Upper lobe of left lung (tissue), 6 donors: ENCODE measurements at regions not wholly inside any gene's neighbourhood (a gene's known extent, or its start where the extent isn't known, plus 50 kb on each side); places are given as distances from the start of the nearest gene placed in this dataset.

Source experiments
- ATAC-seq, 2 donors: fragments of 200-7000 bp; cut with Tn5 transposase; one replicate each; pipeline ENCODE4 v1.9.1; 2022; ENCODE audit warnings: mild to moderate bottlenecking in 2 of 2, moderate library complexity in 2 of 2; ENCODE audit not compliant: low FRiP score in 2 of 2
- DNase-seq, 2 donors: peaks; one replicate each; pipeline ENCODE4 v3.0.0-alpha.2; 2019 to 2020
- H3K27ac ChIP-seq, 4 donors: fragments of 200-600 bp; sonication (generic); one replicate each; pipeline ENCODE4 v1.5.1; 2016 to 2019
- H3K27me3 ChIP-seq, 4 donors: fragments of 200-600 bp; sonication (generic); one replicate each; pipeline ENCODE4 v1.5.1; 2017 to 2019
- H3K36me3 ChIP-seq, 4 donors: fragments of 200-600 bp; sonication (generic); one replicate each; pipeline ENCODE4 v1.5.1; 2016 to 2019
- H3K4me1 ChIP-seq, 4 donors: fragments of 200-600 bp; sonication (generic); one replicate each; pipeline ENCODE4 v1.5.1; 2018 to 2019
- H3K4me3 ChIP-seq, 4 donors: fragments of 200-600 bp; sonication (generic); one replicate each; pipeline ENCODE4 v1.5.1; 2017 to 2019; ENCODE audit warnings: mild to moderate bottlenecking in 2 of 4, moderate library complexity in 1 of 4
- H3K9me3 ChIP-seq, 4 donors: fragments of 200-600 bp; sonication (generic); one replicate each; pipeline ENCODE4 v1.5.1; 2018 to 2019
- CTCF ChIP-seq, 6 experiments: fragments of 450-650 bp in 4 of 6; fragments of 200-600 bp in 2 of 6; sonication (generic) in 2 of 6; IDR thresholded peaks; one replicate each; pipeline ENCODE4 v1.5.1; 2016 to 2019; ENCODE audit warnings: antibody characterized with exemption in 6 of 6
- EP300 ChIP-seq, 4 donors: sonication (generic); formaldehyde crosslinking; IDR thresholded peaks; one replicate each; pipeline ENCODE4 v1.5.1; 2017; ENCODE audit warnings: antibody characterized with exemption in 4 of 4, control low read depth in 2 of 4
- POLR2A ChIP-seq, 4 donors: fragments of 450-650 bp; IDR thresholded peaks; one replicate each; pipeline ENCODE4 v1.5.1; 2016 to 2017; ENCODE audit warnings: antibody characterized with exemption in 4 of 4, mild to moderate bottlenecking in 2 of 4
- POLR2AphosphoS5 ChIP-seq, 2 donors: sonication (generic); formaldehyde crosslinking; IDR thresholded peaks; one replicate each; pipeline ENCODE4 v1.5.1; 2017; ENCODE audit warnings: antibody characterized with exemption in 2 of 2
- WGBS, 2 donors: methylation state at CpG; one replicate each; pipeline ENCODE4 v1.1.5; 2017 to 2018; 5-methylcytosine and 5-hydroxymethylcytosine counted together
- donor health status: DM: no; HTN: no; CAD: no; lungs with moderate emphysema.
- donor health status: DM: no; HTN: yes; CAD: no; lungs with severe emphysema.

GRCh38 chr16:62933929-62934328, 897.7 kb upstream of the CDH8 start:
- TF ChIP-seq POLR2AphosphoS5 (IDR thresholded peaks at IDR 0.05) (no peak), CTCF (IDR thresholded peaks at IDR 0.05) (no peak), EP300 (IDR thresholded peaks at IDR 0.05) (no peak), POLR2A (IDR thresholded peaks at IDR 0.05) (no peak)
- H3K27me3 ChIP-seq = no peaks in the 10 kb centered on the region
- ATAC-seq = no peak
- H3K4me3 ChIP-seq = no peak overlapping the region
- 73 to 75% methylated on average over 4 of the region's 4 CpGs for WGBS, 2 donors
- no peaks in the 10 kb centered on the region for H3K36me3 ChIP-seq
- DNase-seq = no peak
- H3K27ac ChIP-seq = no peak overlapping the region
- H3K4me1 ChIP-seq = no peaks in the 10 kb centered on the region
- H3K9me3 ChIP-seq = no peaks in the 10 kb centered on the region

- Histone ChIP-seq H3K9me3 (no peaks in the 10 kb centered on the region), H3K27ac (no peak overlapping the region), H3K27me3 (no peaks in the 10 kb centered on the region), H3K4me1 (no peaks in the 10 kb centered on the region), H3K36me3 (no peaks in the 10 kb centered on the region), H3K4me3 (no peak overlapping the region)
- DNase-seq (no peak), ATAC-seq (no peak)
- 39 to 46% methylated on average over 3 of the region's 3 CpGs for WGBS, 2 donors
- no peak for TF ChIP-seq EP300 (IDR thresholded peaks at IDR 0.05)
- no peak for TF ChIP-seq CTCF (IDR thresholded peaks at IDR 0.05)
- TF ChIP-seq POLR2A (IDR thresholded peaks at IDR 0.05) = no peak
- no peak for TF ChIP-seq POLR2AphosphoS5 (IDR thresholded peaks at IDR 0.05)
These were observed 893.4 kb upstream of the CDH8 start for GRCh38 chr16:62929593-62929992.

- no peak overlapping the region for H3K27ac ChIP-seq
- no peak for TF ChIP-seq EP300 (IDR thresholded peaks at IDR 0.05)
- no peak for TF ChIP-seq POLR2AphosphoS5 (IDR thresholded peaks at IDR 0.05)
- no peak for TF ChIP-seq CTCF (IDR thresholded peaks at IDR 0.05)
- TF ChIP-seq POLR2A (IDR thresholded peaks at IDR 0.05) = no peak
- H3K36me3 ChIP-seq = no peaks in the 10 kb centered on the region
- H3K27me3 ChIP-seq = no peaks in the 10 kb centered on the region
- H3K4me1 ChIP-seq = no peaks in the 10 kb centered on the region
- ATAC-seq (no peak), DNase-seq (no peak)
- H3K9me3 ChIP-seq = no peaks in the 10 kb centered on the region
- no peak overlapping the region for H3K4me3 ChIP-seq
- WGBS, 2 donors = 44 to 53% methylated on average over 2 of the region's 2 CpGs
These were observed 890.9 kb upstream of the CDH8 start for GRCh38 chr16:62927122-62927521.

GRCh38 chr16:62926121-62926801, 890.0 kb upstream of the CDH8 start:
- H3K4me3 ChIP-seq = no peak overlapping the region
- WGBS, 2 donors = 77 to 84% methylated on average over 5 of the region's 5 CpGs
- TF ChIP-seq EP300 (IDR thresholded peaks at IDR 0.05) = no peak
- no peak for TF ChIP-seq CTCF (IDR thresholded peaks at IDR 0.05)
- TF ChIP-seq POLR2AphosphoS5 (IDR thresholded peaks at IDR 0.05) = no peak
- no peak for TF ChIP-seq POLR2A (IDR thresholded peaks at IDR 0.05)
- no peaks in the 10 kb centered on the region for H3K27me3 ChIP-seq
- no peak overlapping the region for H3K27ac ChIP-seq
- H3K36me3 ChIP-seq = no peaks in the 10 kb centered on the region
- DNase-seq (no peak), ATAC-seq (no peak)
- no peaks in the 10 kb centered on the region for H3K4me1 ChIP-seq
- H3K9me3 ChIP-seq = no peaks in the 10 kb centered on the region

- ATAC-seq (no peak), DNase-seq (no peak)
- H3K9me3 ChIP-seq = no peaks in the 10 kb centered on the region
- H3K4me3 ChIP-seq = no peak overlapping the region
- H3K27me3 ChIP-seq = no peaks in the 10 kb centered on the region
- H3K36me3 ChIP-seq = no peaks in the 10 kb centered on the region
- TF ChIP-seq POLR2A (IDR thresholded peaks at IDR 0.05) (no peak), POLR2AphosphoS5 (IDR thresholded peaks at IDR 0.05) (no peak), CTCF (IDR thresholded peaks at IDR 0.05) (no peak), EP300 (IDR thresholded peaks at IDR 0.05) (no peak)
- no peaks in the 10 kb centered on the region for H3K4me1 ChIP-seq
- H3K27ac ChIP-seq = no peak overlapping the region
- WGBS, 2 donors = 79% methylated on average over 2 of the region's 2 CpGs
These were observed 885.7 kb upstream of the CDH8 start for GRCh38 chr16:62921904-62922303.
